Thoracic aorta (tissue), 2 donors: ENCODE measurements at regions not wholly inside any gene's neighbourhood (a gene's known extent, or its start where the extent isn't known, plus 50 kb on each side); places are given as distances from the start of the nearest gene placed in this dataset.
"Not testable (repeated sequence)": the region's sequence is repeated elsewhere in the genome, so short reads cannot be mapped to it uniquely, and the experiment has no call there.

Source experiments
- ATAC-seq: fragments of 150-250 bp; one replicate; pipeline ENCODE4 v1.8.0; 2017; ENCODE audit warnings: low read depth; ENCODE audit not compliant: insufficient number of reproducible peaks, low FRiP score
- DNase-seq: peaks from one replicate; pipeline ENCODE4 v3.0.0-alpha.2; 2020; ENCODE audit warnings: low spot score
- H3K27ac ChIP-seq, 2 donors: fragments of 200-600 bp; sonication (generic); 1 replicate in 1 of 2; 2 replicates in 1 of 2; pipeline ENCODE4 v1.5.1; 2016; ENCODE audit warnings: mild to moderate bottlenecking in 2 of 2, moderate library complexity in 2 of 2
- H3K27me3 ChIP-seq: fragments of 200-600 bp; sonication (generic); replicated peaks from 2 replicates; pipeline ENCODE4 v1.6.0; 2016; ENCODE audit warnings: mild to moderate bottlenecking; ENCODE audit not compliant: insufficient read depth
- H3K36me3 ChIP-seq: fragments of 200-600 bp; sonication (generic); one replicate; pipeline ENCODE4 v1.5.1; 2016
- H3K4me1 ChIP-seq, 2 donors: fragments of 200-600 bp; sonication (generic); 1 replicate in 1 of 2; 2 replicates in 1 of 2; pipeline versions ENCODE4 v1.5.1 to v1.6.0; 2016; ENCODE audit warnings: low read depth in 2 of 2, mild to moderate bottlenecking in 1 of 2; ENCODE audit not compliant: control insufficient read depth in 1 of 2
- H3K4me3 ChIP-seq: fragments of 200-600 bp; sonication (generic); 2 replicates; pipeline ENCODE4 v1.5.1; 2016; ENCODE audit warnings: mild to moderate bottlenecking
- H3K9me3 ChIP-seq: fragments of 200-600 bp; sonication (generic); 2 replicates; pipeline ENCODE4 v1.5.1; 2016
- TF ChIP-seq, protein P1 (sequence below): fragments of 200-600 bp; sonication (generic); IDR thresholded peaks from one replicate; pipeline ENCODE4 v1.5.1; 2019; ENCODE audit warnings: antibody characterized with exemption

DNA sequence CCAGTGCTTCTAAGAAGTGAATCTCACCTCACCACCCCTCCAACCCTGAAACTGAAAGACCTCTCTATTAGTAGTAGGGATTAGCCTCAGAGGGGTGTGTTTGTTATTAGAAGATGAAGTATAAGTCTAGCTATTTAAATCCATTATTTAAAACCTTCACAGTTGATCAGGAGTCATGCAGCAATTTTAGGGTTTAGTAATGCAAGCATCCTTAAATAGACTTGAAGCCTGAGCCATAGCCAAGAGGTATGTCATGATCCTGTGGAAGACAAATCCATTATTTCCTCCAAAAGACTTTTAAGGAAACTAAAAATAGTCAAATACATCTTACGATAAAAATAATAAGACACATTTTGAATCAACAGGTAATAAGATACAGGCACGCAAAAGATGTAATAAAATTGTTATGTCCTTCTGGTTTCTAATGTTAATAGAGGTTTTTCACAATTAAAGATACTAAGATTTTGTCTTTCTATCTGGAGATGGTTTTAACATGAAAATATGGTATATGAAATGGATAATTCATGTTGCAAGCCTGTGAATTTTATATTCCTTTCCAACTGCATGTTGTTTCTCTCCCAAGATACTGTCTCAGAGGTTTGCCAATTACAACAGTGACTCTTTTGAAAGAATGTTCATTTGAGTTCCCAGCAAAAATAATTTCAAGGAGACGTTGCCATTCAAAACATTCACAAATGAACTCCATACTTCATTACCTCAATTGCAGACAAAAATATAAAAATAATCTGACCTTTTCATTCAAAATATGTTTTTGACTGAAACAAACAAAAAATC is 68.0 kb downstream of the LUZP4 start:
- ATAC-seq = no peak
- peak overlapping the region; percentile 11 for H3K4me3 ChIP-seq
- no peaks in the 10 kb centered on the region for H3K36me3 ChIP-seq

DNA sequence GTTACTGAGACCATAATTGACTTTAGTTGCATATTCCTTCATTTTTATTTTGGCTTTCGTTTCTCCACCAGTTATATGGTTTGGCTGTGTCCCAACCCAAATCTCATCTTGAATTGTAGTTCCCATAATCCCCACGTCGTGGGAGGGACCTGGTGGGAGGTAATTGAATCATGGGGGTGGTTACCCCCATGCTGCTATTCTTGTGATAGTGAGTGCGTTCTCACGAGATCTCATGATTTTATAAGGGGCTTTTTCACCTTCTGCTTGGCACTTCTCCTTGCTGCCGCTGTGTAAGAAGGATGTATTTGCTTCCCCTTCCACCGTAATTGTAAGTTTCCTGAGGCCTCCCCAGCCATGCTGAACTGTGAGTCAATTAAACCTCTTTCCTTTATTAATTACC is 70.0 kb downstream of the LUZP4 start:
- H3K4me3 ChIP-seq = peak overlapping the region; percentile 27
- ATAC-seq = not testable (repeated sequence)
- H3K27ac ChIP-seq = peak overlapping the region; percentile 76 to 90

More for the DNA sequence above, 68.0 kb downstream of the LUZP4 start:
- Histone ChIP-seq H3K4me1 (peaks cover 3 to 56% of the 10 kb centered on the region in 2 donors), H3K27ac (peak overlapping the region; percentile 80 to 90), H3K27me3 (no peaks in the 10 kb centered on the region), H3K9me3 (no peaks in the 10 kb centered on the region)
- TF ChIP-seq, protein P1, sequence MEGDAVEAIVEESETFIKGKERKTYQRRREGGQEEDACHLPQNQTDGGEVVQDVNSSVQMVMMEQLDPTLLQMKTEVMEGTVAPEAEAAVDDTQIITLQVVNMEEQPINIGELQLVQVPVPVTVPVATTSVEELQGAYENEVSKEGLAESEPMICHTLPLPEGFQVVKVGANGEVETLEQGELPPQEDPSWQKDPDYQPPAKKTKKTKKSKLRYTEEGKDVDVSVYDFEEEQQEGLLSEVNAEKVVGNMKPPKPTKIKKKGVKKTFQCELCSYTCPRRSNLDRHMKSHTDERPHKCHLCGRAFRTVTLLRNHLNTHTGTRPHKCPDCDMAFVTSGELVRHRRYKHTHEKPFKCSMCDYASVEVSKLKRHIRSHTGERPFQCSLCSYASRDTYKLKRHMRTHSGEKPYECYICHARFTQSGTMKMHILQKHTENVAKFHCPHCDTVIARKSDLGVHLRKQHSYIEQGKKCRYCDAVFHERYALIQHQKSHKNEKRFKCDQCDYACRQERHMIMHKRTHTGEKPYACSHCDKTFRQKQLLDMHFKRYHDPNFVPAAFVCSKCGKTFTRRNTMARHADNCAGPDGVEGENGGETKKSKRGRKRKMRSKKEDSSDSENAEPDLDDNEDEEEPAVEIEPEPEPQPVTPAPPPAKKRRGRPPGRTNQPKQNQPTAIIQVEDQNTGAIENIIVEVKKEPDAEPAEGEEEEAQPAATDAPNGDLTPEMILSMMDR = no peak
- DNase-seq = no peak

DNA sequence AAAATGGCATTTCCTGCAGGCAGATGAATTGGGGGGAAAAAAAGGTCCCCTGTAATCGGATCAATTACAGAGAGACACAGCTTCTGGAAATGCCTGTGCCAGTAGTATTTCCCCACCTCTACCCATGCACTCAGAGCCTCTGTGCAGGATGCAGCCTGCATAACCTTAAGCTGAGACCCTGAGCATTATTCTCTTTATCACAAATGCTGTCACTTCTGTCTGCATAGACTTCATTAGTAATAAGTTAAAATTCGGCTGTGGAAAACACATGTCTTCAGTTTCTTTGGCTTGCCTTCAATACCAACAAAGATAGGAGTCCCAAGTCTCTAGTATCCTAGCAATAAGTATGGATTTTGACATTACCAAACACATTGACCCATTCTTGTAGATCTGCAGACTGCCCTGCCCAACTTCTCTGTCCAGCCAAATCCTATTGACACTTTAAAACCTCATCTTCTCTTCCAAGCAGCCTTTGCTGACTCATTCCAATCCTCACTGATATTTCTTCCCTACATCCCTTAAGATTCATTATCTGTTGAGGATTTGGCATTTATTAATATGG is 70.8 kb downstream of the LUZP4 start:
- Histone ChIP-seq H3K4me1 (peaks cover 3 to 46% of the 10 kb centered on the region in 2 donors), H3K9me3 (no peaks in the 10 kb centered on the region), H3K36me3 (no peaks in the 10 kb centered on the region), H3K4me3 (peak overlapping the region; percentile 27), H3K27me3 (no peaks in the 10 kb centered on the region), H3K27ac (peak overlapping the region; percentile 76 to 90)
- DNase-seq (no peak), ATAC-seq (no peak)
- TF ChIP-seq, protein P1 = no peak

More for the DNA sequence above, 70.0 kb downstream of the LUZP4 start:
- H3K4me1 ChIP-seq = peaks cover 3 to 54% of the 10 kb centered on the region in 2 donors
- not testable (repeated sequence) for H3K9me3 ChIP-seq, H3K27me3 ChIP-seq, H3K36me3 ChIP-seq, DNase-seq

DNA sequence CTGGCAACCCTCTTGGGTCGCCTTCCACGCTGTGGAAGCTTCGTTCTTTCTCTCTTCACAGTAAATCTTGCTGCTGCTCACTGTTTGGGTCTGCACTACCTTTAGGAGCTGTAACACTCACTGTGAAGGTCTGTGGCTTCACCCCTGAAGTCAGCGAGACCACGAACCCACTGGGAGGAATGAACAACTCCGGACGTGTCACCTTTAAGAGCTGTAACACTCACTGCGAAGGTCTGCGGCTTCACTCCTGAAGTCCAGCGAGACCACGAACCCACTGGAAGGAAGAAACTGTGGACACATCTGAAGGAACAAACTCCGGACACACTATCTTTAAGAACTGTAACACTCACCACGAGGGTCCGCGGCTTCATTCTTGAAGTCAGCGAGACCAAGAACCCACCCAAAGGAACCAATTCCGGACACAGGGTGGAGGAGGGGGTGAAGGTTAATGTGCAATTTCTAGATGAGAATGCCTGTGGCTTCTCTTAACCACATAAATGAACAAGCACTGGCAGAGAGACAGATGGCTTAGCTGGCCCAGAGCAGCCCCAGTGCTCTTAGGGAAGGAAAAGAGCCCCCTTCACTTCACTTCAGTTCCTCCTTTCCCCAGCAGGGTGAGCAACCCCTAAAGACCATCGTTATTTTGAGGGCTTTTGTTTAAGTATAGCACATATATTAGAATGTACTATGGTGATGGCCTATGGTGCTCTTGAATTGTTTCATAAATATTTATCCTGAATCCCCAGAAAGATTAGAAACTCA is 73.0 kb downstream of the LUZP4 start:
- no peak overlapping the region for H3K4me3 ChIP-seq
- TF ChIP-seq, protein P1 = no peak
- H3K4me1 ChIP-seq = peaks cover 6 to 28% of the 10 kb centered on the region in 2 donors
- H3K36me3 ChIP-seq = no peaks in the 10 kb centered on the region
- H3K27me3 ChIP-seq = no peaks in the 10 kb centered on the region
- ATAC-seq (no peak), DNase-seq (no peak)
- no peak overlapping the region for H3K27ac ChIP-seq
- no peaks in the 10 kb centered on the region for H3K9me3 ChIP-seq

DNA sequence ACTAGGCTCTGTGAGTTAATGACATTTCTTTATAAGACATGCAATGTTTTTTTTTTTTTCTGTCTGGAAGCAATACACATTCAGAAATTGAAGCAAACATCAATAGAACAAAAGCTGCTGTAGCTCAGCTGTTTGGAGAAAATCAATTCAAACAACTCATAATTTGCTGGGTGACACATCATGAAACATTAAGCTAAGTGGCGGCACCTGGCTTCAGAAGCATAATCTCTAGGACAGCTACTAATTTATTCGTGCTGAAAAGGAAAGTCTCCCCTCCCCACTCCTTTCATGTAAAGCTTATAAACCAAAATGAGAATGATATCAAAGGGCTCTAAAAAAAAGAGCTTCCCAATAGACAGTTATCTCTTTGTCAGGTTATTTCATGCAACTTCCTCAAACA is 73.9 kb downstream of the LUZP4 start:
- ATAC-seq (no peak), DNase-seq (no peak)
- TF ChIP-seq, protein P1 = no peak
- H3K36me3 ChIP-seq = no peaks in the 10 kb centered on the region
- no peak overlapping the region for H3K4me3 ChIP-seq
- no peaks in the 10 kb centered on the region for H3K9me3 ChIP-seq
- no peaks in the 10 kb centered on the region for H3K27me3 ChIP-seq
- no peak overlapping the region for H3K27ac ChIP-seq
- peaks cover 6 to 33% of the 10 kb centered on the region in 2 donors for H3K4me1 ChIP-seq
